Left ventricle myocardium inferior (tissue), 1 donor: ENCODE measurements at regions not wholly inside any gene's neighbourhood (a gene's known extent, or its start where the extent isn't known, plus 50 kb on each side); places are given as distances from the start of the nearest gene placed in this dataset.
A peak's percentile ranks its signal among the peaks of the same experiment; 100 is the strongest.

Experiments
- DNase-seq: peaks from one replicate; pipeline ENCODE4 v3.0.0-alpha.2; 2020
- H3K27ac ChIP-seq: fragments of 200-600 bp; replicated peaks from 2 replicates; pipeline ENCODE4 v1.8.0; 2021
- H3K27me3 ChIP-seq: fragments of 200-600 bp; 2 replicates; pipeline ENCODE4 v1.8.0; 2021; ENCODE audit warnings: low read depth
- H3K36me3 ChIP-seq: fragments of 200-600 bp; 2 replicates; pipeline ENCODE4 v1.8.0; 2021
- H3K4me1 ChIP-seq: fragments of 200-600 bp; 2 replicates; pipeline ENCODE4 v1.8.0; 2021
- H3K4me3 ChIP-seq: fragments of 200-600 bp; 2 replicates; pipeline ENCODE4 v1.8.0; 2021; ENCODE audit warnings: mild to moderate bottlenecking, moderate library complexity
- H3K9me3 ChIP-seq: fragments of 200-600 bp; replicated peaks from 2 replicates; pipeline ENCODE4 v1.8.0; 2021
- intact Hi-C: fragments of 100-400 bp; cut with micrococcal nuclease; formaldehyde crosslinking; loops from one replicate; pipeline ENCODE4 v1.11.0; 2022
- TF ChIP-seq, protein P1 (sequence below): fragments of 200-600 bp; IDR thresholded peaks from 2 replicates; pipeline ENCODE4 v1.8.0; 2021; ENCODE audit warnings: antibody characterized with exemption, mild to moderate bottlenecking, borderline replicate concordance
- donor health status: DM: no; HTN: yes; CAD: no; lungs with severe emphysema.

DNA sequence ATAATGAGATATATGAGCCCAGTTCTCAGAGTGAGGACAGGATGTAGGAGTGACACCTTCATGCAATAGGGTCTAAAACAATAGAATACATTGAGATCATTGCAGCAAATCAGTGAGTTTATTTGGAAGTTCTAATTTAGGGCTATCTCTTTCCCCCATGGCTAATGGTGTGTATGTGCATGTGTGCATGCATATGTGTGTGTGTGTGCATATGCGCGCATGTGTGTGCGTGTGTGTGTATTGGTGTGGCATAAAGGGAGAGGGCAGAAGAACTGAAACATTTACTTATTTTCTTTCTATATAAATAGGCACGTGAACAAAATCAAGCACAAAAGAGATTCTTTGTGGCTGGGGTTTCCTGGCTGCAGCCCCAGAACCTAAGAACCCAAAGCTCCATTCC is 115.7 kb upstream of the VEPH1 start:
- no peak for DNase-seq
- Histone ChIP-seq H3K36me3 (no peaks in the 10 kb centered on the region), H3K27me3 (peaks cover 18% of the 10 kb centered on the region), H3K27ac (no peak overlapping the region), H3K9me3 (no peaks in the 10 kb centered on the region), H3K4me1 (no peaks in the 10 kb centered on the region), H3K4me3 (no peak overlapping the region)
- TF ChIP-seq, protein P1, sequence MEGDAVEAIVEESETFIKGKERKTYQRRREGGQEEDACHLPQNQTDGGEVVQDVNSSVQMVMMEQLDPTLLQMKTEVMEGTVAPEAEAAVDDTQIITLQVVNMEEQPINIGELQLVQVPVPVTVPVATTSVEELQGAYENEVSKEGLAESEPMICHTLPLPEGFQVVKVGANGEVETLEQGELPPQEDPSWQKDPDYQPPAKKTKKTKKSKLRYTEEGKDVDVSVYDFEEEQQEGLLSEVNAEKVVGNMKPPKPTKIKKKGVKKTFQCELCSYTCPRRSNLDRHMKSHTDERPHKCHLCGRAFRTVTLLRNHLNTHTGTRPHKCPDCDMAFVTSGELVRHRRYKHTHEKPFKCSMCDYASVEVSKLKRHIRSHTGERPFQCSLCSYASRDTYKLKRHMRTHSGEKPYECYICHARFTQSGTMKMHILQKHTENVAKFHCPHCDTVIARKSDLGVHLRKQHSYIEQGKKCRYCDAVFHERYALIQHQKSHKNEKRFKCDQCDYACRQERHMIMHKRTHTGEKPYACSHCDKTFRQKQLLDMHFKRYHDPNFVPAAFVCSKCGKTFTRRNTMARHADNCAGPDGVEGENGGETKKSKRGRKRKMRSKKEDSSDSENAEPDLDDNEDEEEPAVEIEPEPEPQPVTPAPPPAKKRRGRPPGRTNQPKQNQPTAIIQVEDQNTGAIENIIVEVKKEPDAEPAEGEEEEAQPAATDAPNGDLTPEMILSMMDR = no peak
- intact Hi-C loops = loop anchor here (2.0 to 10.0 kb wide), 2 partner anchors 816 to 916 kb away; no protein-coding TSS in a partner anchor

DNA sequence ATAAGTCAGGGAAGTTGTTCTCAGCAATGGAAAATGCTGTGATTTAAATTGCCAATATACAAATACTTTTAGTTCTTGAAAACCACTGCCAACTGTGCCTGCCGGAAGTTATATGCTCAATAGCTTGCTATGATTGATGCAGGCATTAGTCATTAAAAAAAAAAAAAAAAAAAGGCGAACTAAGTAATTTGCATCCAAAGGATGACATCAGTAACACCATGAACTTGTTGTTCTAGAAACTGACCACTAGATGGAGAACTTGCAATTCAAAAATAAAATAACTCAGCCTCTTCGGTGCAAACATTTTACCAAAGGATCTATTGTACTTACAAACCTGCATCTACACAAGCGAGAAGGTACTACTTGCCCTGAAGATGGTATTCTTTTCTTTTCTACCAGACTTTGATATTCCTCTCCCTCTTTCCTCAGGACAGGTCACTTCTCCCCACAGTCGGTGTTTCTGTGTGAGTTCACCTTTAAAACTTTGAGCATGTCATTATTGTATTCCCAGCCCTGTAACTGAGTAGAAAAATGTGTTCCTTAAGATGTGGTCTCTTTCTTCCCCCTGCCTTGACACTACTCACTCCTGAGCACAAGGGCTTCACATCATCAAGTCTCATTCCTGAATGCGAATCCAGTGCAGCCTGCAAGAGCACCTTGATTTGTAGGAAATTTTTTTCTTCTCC is 115.0 kb upstream of the VEPH1 start:
- intact Hi-C loops = loop anchor here (2.0 to 10.0 kb wide), 2 partner anchors 817 to 917 kb away; no protein-coding TSS in a partner anchor
- Histone ChIP-seq H3K36me3 (no peaks in the 10 kb centered on the region), H3K4me1 (no peaks in the 10 kb centered on the region), H3K9me3 (no peaks in the 10 kb centered on the region), H3K27ac (no peak overlapping the region), H3K4me3 (no peak overlapping the region), H3K27me3 (peaks cover 14% of the 10 kb centered on the region)
- DNase-seq = no peak
- TF ChIP-seq, protein P1 = peak; percentile 75

GRCh38 chr3:157614896-157615295 is 111.7 kb upstream of the VEPH1 start:
- Histone ChIP-seq H3K27me3 (no peaks in the 10 kb centered on the region), H3K4me3 (no peak overlapping the region), H3K27ac (no peak overlapping the region), H3K9me3 (no peaks in the 10 kb centered on the region), H3K36me3 (no peaks in the 10 kb centered on the region), H3K4me1 (no peaks in the 10 kb centered on the region)
- TF ChIP-seq, protein P1 = no peak
- intact Hi-C loops = loop anchor here (10.0 kb wide), 1 partner anchor 920 kb away; no protein-coding TSS in a partner anchor
- DNase-seq = no peak

DNA sequence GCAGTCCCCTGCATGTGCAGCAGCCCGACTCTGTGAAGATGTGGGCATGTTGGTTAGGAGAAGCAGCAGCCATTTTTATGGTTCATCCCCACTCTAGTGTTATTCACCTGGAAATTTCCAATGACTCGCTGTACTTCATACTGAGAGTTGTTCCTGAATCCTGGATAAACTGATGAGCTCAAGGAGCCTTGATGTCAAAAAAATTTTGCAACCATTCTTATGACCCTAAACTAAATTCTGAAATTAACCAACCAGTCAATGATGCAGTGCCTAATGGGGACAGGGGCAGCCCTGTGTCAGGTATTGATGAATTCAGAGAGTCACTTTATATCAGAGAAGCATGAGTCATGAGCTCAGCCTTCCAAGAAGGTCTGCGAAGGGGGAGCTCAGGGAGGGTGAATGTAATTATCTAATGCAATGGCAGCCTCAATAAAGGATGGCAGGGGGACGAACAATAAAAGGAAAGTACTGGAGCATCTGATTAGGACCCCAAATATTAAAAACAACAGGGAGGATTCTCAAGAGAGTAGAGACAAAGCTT is 108.4 kb upstream of the VEPH1 start:
- no peak for DNase-seq
- TF ChIP-seq, protein P1 = no peak
- Histone ChIP-seq H3K27me3 (no peaks in the 10 kb centered on the region), H3K36me3 (no peaks in the 10 kb centered on the region), H3K4me1 (peaks cover 3% of the 10 kb centered on the region), H3K9me3 (no peaks in the 10 kb centered on the region), H3K27ac (no peak overlapping the region), H3K4me3 (no peak overlapping the region)
- intact Hi-C loops = loop anchor here (10.0 kb wide), 1 partner anchor 923 kb away; no protein-coding TSS in a partner anchor

- intact Hi-C loops = loop anchor here (10.0 kb wide), 1 partner anchor 924 kb away; no protein-coding TSS in a partner anchor
- Histone ChIP-seq H3K4me1 (peaks cover 3% of the 10 kb centered on the region), H3K36me3 (no peaks in the 10 kb centered on the region), H3K4me3 (no peak overlapping the region), H3K27me3 (no peaks in the 10 kb centered on the region), H3K9me3 (no peaks in the 10 kb centered on the region), H3K27ac (no peak overlapping the region)
- TF ChIP-seq, protein P1 = no peak
- DNase-seq = no peak
These were observed 107.8 kb upstream of the VEPH1 start for GRCh38 chr3:157610876-157611535.
